Endodermal cell (in vitro differentiated cells): ENCODE measurements at regions not wholly inside any gene's neighbourhood (a gene's known extent, or its start where the extent isn't known, plus 50 kb on each side); places are given as distances from the start of the nearest gene placed in this dataset.

Source experiments
- DNase-seq: peaks from one replicate; pipeline ENCODE4 v3.0.0-alpha.2; 2017
- H3K27ac ChIP-seq: 2 replicates; pipeline ENCODE4 v1.5.1; 2013; ENCODE audit warnings: mild to moderate bottlenecking, low read depth, low read length, moderate library complexity
- H3K27me3 ChIP-seq: 2 replicates; pipeline ENCODE4 v1.6.1; 2013; ENCODE audit warnings: mild to moderate bottlenecking, low read length, moderate library complexity; ENCODE audit not compliant: insufficient read depth, control insufficient read depth, poor library complexity, severe bottlenecking
- H3K36me3 ChIP-seq: 2 replicates; pipeline ENCODE4 v1.7.0; 2013; ENCODE audit warnings: mild to moderate bottlenecking, low read length, moderate library complexity; ENCODE audit not compliant: control insufficient read depth, insufficient read depth
- H3K4me1 ChIP-seq: one replicate; pipeline ENCODE4 v1.7.0; 2013; ENCODE audit warnings: low read length; ENCODE audit not compliant: control insufficient read depth, insufficient read depth
- H3K4me3 ChIP-seq: 2 replicates; pipeline ENCODE4 v1.5.1; 2013; ENCODE audit warnings: mild to moderate bottlenecking, low read length, moderate library complexity
- H3K9ac ChIP-seq: 2 replicates; pipeline ENCODE4 v1.6.1; 2013; ENCODE audit warnings: mild to moderate bottlenecking, low read length, moderate library complexity; ENCODE audit not compliant: poor library complexity, severe bottlenecking; ENCODE audit errors: extremely low read depth
- H3K9me3 ChIP-seq: 2 replicates; pipeline ENCODE4 v1.6.1; 2013; ENCODE audit warnings: mild to moderate bottlenecking, low read length, moderate library complexity; ENCODE audit not compliant: control insufficient read depth
- H3K27ac Mint-ChIP-seq: 2 replicates; pipeline ENCODE4 v1.8.0; 2020; ENCODE audit warnings: mixed read lengths
- H3K27me3 Mint-ChIP-seq: 2 replicates; pipeline ENCODE4 v1.8.0; 2021; ENCODE audit warnings: mild to moderate bottlenecking, mixed read lengths; ENCODE audit not compliant: insufficient read depth
- H3K36me3 Mint-ChIP-seq: 2 replicates; pipeline ENCODE4 v1.8.0; 2020; ENCODE audit warnings: low read depth, mixed read lengths
- H3K4me1 Mint-ChIP-seq: 2 replicates; pipeline ENCODE4 v1.8.0; 2020; ENCODE audit warnings: mixed read lengths
- H3K4me3 Mint-ChIP-seq: 2 replicates; pipeline ENCODE4 v1.8.0; 2020; ENCODE audit warnings: mild to moderate bottlenecking, moderate library complexity, mixed read lengths
- H3K9me3 Mint-ChIP-seq: 2 replicates; pipeline ENCODE4 v1.8.0; 2020; ENCODE audit warnings: mild to moderate bottlenecking, mixed read lengths
- WGBS, 2 experiments: methylation state at CpG; one replicate each; pipeline versions ENCODE4 v1.1.5 to v1.1.7; 2013; ENCODE audit warnings: missing lambda C conversion rate in 2 of 2, mixed read lengths in 1 of 2; ENCODE audit not compliant: insufficient coverage in 1 of 2, insufficient read length in 1 of 2; 5-methylcytosine and 5-hydroxymethylcytosine counted together
- TF ChIP-seq, protein P1 (sequence below): fragments of 200-600 bp; sonication (generic); conservative IDR thresholded peaks from 2 replicates; pipeline ENCODE4 v1.5.0; 2021; ENCODE audit warnings: antibody characterized with exemption, mild to moderate bottlenecking

GRCh38 chr4:15345134-15345533 lies 82.7 kb upstream of the C1QTNF7 start:
- Histone ChIP-seq H3K9me3 (no peaks in the 10 kb centered on the region), H3K27me3 (no peaks in the 10 kb centered on the region), H3K27ac (no peak overlapping the region), H3K4me1 (no peaks in the 10 kb centered on the region), H3K36me3 (no peaks in the 10 kb centered on the region), H3K9ac (no peak overlapping the region), H3K4me3 (no peak overlapping the region)
- Mint-ChIP-seq H3K4me3 (no peak overlapping the region), H3K36me3 (no peaks in the 10 kb centered on the region), H3K4me1 (peaks cover 10% of the 10 kb centered on the region), H3K27ac (no peak overlapping the region), H3K27me3 (no peaks in the 10 kb centered on the region), H3K9me3 (no peaks in the 10 kb centered on the region)
- WGBS, 2 experiments, result 0 to 52% methylated on average over 1 to 3 of the region's 3 CpGs
- TF ChIP-seq, protein P1, sequence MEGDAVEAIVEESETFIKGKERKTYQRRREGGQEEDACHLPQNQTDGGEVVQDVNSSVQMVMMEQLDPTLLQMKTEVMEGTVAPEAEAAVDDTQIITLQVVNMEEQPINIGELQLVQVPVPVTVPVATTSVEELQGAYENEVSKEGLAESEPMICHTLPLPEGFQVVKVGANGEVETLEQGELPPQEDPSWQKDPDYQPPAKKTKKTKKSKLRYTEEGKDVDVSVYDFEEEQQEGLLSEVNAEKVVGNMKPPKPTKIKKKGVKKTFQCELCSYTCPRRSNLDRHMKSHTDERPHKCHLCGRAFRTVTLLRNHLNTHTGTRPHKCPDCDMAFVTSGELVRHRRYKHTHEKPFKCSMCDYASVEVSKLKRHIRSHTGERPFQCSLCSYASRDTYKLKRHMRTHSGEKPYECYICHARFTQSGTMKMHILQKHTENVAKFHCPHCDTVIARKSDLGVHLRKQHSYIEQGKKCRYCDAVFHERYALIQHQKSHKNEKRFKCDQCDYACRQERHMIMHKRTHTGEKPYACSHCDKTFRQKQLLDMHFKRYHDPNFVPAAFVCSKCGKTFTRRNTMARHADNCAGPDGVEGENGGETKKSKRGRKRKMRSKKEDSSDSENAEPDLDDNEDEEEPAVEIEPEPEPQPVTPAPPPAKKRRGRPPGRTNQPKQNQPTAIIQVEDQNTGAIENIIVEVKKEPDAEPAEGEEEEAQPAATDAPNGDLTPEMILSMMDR, result no peak
- peak; percentile 55 for DNase-seq

DNA sequence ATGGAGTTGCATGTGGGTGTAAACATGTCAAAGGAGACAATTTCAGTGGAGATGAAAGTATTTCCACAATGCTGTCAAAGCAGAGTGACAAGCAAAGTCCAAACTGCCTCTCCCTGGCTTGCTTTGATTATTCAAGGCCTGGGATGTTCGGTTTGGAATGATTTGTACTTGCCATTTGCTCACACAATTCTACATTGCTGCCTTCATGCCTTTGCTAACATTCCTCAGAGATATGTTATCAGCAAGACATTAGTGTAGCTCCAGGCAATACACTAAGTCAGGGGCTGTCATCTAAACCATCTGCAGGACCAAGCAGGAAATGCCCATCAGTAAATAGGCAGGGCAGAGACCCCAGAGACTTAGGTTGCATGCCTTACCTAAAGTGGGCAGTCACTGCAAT lies 79.6 kb upstream of the C1QTNF7 start:
- no peaks in the 10 kb centered on the region for H3K4me1 ChIP-seq
- H3K36me3 Mint-ChIP-seq, result no peaks in the 10 kb centered on the region
- no peak overlapping the region for H3K27ac Mint-ChIP-seq
- no peaks in the 10 kb centered on the region for H3K9me3 Mint-ChIP-seq
- no peak for DNase-seq
- no peak overlapping the region for H3K4me3 ChIP-seq
- H3K36me3 ChIP-seq, result no peaks in the 10 kb centered on the region
- H3K4me1 Mint-ChIP-seq, result peaks cover 10% of the 10 kb centered on the region
- H3K9me3 ChIP-seq, result no peaks in the 10 kb centered on the region
- no peaks in the 10 kb centered on the region for H3K27me3 Mint-ChIP-seq
- H3K9ac ChIP-seq, result no peak overlapping the region
- no peak overlapping the region for H3K4me3 Mint-ChIP-seq
- TF ChIP-seq, protein P1, result no peak
- no peaks in the 10 kb centered on the region for H3K27me3 ChIP-seq
- no peak overlapping the region for H3K27ac ChIP-seq
- 91 to 98% methylated on average over 1 of the region's 1 CpG for WGBS, 2 experiments

DNA sequence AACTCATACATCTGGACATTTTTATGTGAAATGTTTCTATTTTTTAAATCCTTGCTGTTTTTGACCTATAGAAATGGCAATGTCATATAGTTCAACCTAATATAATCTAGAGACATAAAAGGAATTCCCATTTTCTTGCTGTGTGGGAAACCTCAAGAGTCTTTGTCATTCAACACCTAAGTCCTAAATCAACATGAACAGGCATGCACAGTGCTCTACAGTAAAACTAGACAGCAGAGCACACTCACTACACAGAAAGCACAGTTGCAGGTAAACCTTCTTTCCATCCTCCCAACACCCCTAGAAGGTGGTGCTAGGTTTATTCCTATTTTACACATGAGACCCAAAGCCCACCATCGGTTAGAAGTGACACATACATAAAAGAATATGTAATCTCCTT lies 79.1 kb upstream of the C1QTNF7 start:
- Histone ChIP-seq H3K9ac (no peak overlapping the region), H3K27me3 (no peaks in the 10 kb centered on the region), H3K27ac (no peak overlapping the region), H3K4me3 (no peak overlapping the region), H3K36me3 (no peaks in the 10 kb centered on the region), H3K9me3 (no peaks in the 10 kb centered on the region), H3K4me1 (no peaks in the 10 kb centered on the region)
- no peak for DNase-seq
- Mint-ChIP-seq H3K4me3 (no peak overlapping the region), H3K4me1 (peaks cover 10% of the 10 kb centered on the region), H3K9me3 (no peaks in the 10 kb centered on the region), H3K27me3 (no peaks in the 10 kb centered on the region), H3K36me3 (no peaks in the 10 kb centered on the region), H3K27ac (no peak overlapping the region)
- 93% methylated on average over 1 of the region's 1 CpG; no CpG with 5 or more reads in 1 of the 2 experiments for WGBS, 2 experiments
- TF ChIP-seq, protein P1, result no peak
